HG02678 (cell line): ENCODE measurements at regions not wholly inside any gene's neighbourhood (a gene's known extent, or its start where the extent isn't known, plus 50 kb on each side); places are given as distances from the start of the nearest gene placed in this dataset.

Source experiments
- ATAC-seq: cut with Tn5 transposase; IDR thresholded peaks from one replicate; pipeline ENCODE4 v1.9.1; 2021; ENCODE audit warnings: mild to moderate bottlenecking, moderate library complexity; ENCODE audit not compliant: unreplicated experiment

GRCh38 chr3:143207338-143207961, 87.9 kb downstream of the CHST2 start:
- peak; percentile 86 for ATAC-seq

GRCh38 chr3:143208976-143209714, 89.6 kb downstream of the CHST2 start:
- no peak for ATAC-seq

GRCh38 chr3:143209715-143210059, 90.1 kb downstream of the CHST2 start:
- ATAC-seq: no peak

GRCh38 chr3:143210141-143210540, 90.6 kb downstream of the CHST2 start:
- no peak for ATAC-seq

GRCh38 chr3:143215059-143215458, 95.5 kb downstream of the CHST2 start:
- no peak for ATAC-seq
